GM18498 (cell line): ENCODE measurements at regions not wholly inside any gene's neighbourhood (a gene's known extent, or its start where the extent isn't known, plus 50 kb on each side); places are given as distances from the start of the nearest gene placed in this dataset.
"Not testable (repeated sequence)": the region's sequence is repeated elsewhere in the genome, so short reads cannot be mapped to it uniquely, and the experiment has no call there.

Source experiments
- ATAC-seq: cut with Tn5 transposase; IDR thresholded peaks from one replicate; pipeline ENCODE4 v1.9.1; 2021; ENCODE audit warnings: mild to moderate bottlenecking, moderate library complexity; ENCODE audit not compliant: unreplicated experiment

DNA sequence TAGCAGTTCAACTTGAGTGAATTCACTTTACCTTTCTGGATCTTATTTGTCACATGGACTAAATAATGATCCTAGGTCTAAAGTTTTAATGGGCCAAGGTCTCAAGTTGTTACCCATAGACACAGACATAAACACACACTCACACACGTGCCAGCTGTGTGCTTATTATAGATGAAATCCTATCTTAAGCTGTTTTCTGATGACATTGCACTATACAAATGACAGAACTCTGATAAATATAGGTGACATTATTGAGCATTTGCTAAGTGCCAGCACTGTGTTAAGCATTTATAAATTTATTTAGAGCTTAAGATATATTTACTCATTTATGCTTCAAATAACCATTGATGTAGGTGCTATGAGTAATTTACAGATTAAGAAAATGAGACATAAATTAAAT lies 474.4 kb upstream of the NR5A2 start:
- no peak for ATAC-seq

DNA sequence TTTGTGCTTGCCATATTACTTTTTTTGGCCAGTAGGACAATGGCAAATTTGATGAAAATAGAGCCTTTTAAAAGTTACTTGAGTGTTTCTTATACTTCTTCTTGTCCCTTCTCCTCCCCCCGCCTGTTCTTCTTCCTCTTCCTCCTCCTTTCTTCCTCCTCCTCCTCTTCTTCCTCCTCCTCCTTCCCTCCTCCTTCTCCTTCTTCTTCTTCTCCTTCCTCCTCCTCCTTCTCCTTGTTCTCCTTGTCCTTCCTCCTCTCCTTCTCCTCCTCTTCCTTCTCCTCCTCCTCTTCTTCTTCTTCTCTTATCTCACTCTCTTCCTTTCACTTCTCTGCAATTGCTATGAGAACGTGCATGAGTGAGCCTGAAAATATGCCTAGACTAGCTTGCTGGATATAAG lies 466.2 kb upstream of the NR5A2 start:
- no peak for ATAC-seq

DNA sequence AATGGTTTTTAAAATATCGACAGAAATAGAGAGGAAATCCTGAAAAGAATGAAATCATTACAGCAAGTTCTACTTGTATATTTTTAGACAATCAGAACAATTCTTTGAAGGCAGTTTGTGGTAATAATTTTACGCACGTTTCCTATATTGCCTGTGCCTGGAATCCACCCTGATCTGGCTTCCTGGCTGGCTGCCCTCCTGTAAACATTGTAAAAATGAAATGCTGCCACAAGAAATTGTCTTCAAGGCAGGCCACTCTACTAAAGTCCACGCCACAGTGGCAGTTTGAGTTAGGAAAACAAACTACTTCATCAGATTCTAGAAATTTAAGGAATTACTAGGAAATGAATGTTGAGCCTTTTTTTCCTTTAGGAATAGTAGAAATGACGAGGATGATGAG lies 454.5 kb upstream of the NR5A2 start:
- ATAC-seq = no peak

DNA sequence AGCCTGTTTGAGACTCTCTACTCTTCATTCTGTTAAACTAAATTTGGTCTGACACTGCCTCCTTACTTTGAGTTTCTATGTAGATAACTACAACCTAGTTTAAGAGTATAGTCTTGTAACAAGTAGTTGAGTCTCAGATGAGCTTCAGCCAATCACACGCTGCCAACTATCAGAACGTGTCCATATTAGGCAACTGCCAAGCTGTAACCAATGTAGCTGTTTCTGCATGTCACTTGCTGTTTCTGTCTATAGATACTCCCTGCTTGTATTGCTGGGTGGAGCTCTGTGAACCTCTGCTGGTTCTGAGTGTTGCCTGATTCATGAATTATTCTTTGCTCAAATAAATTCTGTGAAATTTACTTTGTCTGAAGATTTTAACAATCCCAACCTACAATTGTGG lies 452.6 kb upstream of the NR5A2 start:
- ATAC-seq = no peak

DNA sequence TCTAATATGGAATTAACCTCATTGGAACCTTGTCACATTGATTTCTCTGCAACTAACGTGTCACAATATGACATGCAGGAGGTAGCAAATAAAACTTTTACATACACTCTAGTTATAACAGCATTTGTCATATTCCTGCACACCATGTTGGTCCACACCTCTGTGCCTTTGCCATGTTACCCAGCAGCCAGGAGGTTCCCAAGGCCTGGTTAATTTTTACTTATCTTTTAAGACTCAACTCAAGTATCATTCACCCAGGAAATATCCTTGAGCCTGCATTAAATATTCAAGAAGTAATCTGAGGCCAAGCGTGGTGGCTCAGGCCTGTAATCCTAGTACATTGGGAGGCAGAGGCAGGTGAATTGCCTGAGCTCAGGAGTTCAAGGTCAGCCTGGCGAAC lies 447.2 kb upstream of the NR5A2 start:
- no peak for ATAC-seq

DNA sequence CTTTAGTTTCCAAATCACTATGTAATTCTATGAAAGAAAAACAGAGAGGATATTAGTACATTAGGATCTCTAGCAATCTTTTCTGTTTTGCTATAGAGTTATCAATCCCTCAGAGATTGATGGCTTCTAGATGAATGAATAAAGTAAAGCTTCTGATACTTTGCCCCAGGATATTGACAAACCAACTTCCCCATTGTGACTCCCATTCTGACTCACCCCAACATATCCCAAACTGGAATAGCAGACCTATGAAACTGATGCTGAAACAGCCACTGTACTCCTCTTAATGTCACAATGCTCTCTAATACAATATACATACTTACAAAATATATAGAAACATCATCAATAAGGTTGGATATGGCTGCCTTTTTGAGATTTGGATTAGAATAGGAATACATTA lies 442.1 kb upstream of the NR5A2 start:
- no peak for ATAC-seq

DNA sequence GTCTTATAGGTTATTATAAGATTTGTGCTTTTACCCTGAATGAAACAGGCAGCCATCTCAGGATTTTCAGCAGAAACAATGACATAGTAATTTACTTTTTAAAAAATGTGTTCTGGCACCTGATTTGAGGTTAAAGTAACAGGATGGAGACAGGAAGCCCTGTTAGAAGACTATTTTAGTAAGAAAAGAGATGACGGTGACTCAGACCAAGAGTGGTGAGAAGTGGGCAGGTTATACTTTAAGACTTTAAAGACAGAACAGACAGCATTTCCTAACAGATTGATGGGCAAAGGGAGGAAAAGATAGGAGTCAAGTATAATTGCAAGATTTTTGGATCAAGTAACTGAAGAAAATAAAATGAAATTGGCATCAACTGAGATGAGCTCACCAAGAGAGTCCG lies 436.8 kb upstream of the NR5A2 start:
- ATAC-seq = peak; percentile 77

DNA sequence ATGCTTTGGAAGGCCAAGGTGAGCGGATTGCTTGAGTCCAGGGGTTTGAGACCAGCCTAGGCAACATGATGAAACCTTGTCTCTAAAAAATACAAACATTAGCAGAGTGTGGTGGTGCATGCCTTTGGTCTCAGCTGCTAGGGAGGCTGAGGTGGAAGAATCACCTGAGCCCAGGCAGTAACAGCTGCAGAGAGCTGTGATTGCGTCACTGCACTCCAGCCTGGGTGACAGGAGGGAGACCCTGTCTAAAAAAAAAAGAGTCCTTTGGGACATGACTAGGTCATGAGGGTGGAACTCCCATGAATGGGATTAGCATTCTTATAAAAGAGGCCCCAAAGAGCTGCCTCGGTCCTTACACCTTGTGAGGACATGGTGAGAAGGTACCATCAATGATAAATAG lies 436.0 kb upstream of the NR5A2 start:
- ATAC-seq = no peak

DNA sequence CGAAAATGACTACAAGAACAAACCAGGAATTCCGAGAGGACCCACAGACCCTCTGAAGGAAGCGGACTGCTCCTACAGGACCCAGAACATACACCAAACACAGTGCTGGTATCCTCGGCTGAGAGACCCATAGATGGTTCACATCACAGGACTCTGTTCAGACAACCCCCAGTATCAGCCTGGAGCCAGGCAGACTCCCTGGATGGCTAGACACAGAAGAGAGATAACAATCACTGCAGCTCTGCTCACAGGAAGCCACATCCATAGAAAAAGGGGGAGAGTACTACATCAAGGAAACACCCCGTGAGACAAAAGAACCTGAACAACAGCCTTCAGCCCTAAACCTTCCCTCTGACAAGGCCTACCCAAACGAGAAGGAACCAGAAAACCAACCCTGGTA lies 434.0 kb upstream of the NR5A2 start:
- ATAC-seq = no peak

DNA sequence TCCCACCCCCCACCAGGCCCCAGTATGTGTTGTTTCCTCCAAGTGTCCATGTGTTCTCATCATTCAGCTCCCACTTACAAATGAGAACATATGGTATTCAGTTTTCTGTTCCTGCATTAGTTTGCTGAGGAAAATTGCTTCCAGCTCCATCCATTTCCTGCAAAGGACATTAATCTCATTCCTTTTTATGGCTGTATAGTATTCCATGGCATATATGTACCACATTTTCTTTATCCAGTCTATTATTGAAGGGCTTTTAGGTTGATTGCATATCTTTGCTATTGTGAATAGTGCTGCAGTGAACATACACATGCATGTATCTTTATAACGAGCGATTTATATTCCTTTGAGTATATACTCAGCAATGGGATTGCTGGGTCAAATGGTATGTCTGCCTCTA lies 431.1 kb upstream of the NR5A2 start:
- ATAC-seq = not testable (repeated sequence)

GRCh38 chr1:199597152-199597551 lies 430.4 kb upstream of the NR5A2 start:
- no peak for ATAC-seq

DNA sequence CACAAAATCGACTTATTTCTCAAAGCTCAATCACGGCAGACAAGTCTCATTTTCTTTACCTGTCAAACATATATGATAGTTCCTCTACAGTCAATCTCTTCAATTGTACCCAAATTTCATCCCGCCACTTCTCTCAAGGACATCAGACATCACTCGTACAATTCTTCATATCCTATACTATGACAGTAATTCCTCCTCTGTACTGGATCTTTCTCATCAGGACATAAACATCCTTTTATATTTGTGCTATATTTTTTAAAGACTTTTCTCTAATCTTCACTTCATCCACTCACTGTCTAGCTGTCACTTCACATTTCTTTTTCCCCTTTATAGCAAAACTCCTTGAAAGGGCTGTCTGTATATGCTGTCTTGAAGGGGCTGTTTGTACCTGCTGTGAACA lies 419.1 kb upstream of the NR5A2 start:
- no peak for ATAC-seq

DNA sequence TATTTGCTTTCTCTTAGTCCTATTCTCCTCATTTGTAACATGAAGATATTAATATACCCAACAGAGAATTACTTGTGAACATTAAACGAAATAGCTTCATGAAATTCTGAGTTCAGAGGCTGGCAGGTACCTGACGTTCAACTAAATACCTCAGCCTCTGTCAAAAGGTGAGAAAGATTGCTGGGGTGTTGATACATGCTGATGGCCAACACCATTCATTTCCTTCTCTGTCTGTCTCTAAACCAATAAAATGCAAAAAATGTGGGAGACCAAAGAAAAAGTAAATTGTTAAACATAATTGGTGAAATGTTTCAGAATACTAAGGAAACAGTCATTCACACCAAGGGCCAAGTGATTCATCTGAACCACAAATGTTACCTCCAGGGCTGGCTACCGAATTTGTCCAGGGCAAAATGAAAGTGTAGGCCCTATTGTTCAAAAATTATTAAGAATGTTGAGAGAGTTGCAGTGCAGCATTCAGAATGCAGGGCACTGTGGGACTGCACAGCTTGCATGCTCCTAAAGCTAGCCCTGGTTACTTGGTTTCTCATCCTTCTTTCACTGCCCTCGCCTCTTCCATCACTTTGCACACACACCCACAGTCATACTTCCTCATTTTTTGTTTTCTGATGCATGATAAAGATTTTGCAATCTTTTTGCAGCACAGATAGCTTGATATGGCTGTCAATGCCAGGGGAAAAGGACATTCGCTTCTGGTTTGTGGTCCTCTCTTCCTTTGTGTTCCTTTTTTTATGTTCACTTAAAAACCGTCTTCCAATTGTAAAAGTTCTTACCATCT lies 414.3 kb upstream of the NR5A2 start:
- ATAC-seq = no peak

DNA sequence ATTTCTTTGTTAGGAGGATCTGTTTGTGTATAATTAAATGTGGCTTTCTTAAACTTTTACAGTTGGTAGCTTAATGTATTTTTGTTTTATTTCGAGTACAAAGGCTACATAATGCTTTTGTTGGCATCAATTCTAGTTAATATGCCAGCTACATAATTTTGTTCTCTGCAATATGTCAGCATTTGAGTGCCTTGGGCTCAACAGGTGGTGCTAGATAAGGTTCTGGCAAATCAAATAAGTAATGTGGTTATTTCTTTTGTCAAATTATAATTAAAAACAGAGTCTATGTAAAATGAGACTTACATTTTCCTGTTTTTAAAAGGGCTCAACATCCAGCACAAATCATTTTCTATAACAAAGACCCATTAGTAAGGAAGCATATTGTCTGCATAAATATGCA lies 410.6 kb upstream of the NR5A2 start:
- ATAC-seq = no peak

GRCh38 chr1:199619223-199619622 lies 408.3 kb upstream of the NR5A2 start:
- no peak for ATAC-seq

- not testable (repeated sequence) for ATAC-seq
Observed at GRCh38 chr1:199626228-199626627, 401.3 kb upstream of the NR5A2 start.

GRCh38 chr1:199629624-199630023 lies 397.9 kb upstream of the NR5A2 start:
- no peak for ATAC-seq

GRCh38 chr1:199639453-199639852 lies 388.1 kb upstream of the NR5A2 start:
- no peak for ATAC-seq

DNA sequence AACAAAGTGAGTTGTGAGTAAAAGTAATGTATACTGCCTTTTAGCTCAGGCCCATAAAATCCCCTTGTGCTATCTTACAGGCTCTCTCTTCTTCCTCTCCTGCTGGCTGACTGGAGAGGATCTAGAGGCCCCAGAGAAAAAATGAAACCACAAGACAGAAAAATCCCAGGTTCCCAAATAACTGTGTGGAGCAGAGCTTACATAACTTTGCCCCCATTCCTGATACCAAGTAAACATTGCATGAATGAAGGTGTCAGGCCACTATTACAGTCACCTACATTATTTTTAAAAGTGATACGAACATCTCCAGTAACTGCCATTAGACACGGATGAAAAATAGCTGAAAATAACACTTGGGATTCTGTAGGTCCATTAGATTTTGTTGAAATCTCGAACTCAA lies 386.0 kb upstream of the NR5A2 start:
- ATAC-seq = no peak

GRCh38 chr1:199644912-199645311 lies 382.6 kb upstream of the NR5A2 start:
- no peak for ATAC-seq

DNA sequence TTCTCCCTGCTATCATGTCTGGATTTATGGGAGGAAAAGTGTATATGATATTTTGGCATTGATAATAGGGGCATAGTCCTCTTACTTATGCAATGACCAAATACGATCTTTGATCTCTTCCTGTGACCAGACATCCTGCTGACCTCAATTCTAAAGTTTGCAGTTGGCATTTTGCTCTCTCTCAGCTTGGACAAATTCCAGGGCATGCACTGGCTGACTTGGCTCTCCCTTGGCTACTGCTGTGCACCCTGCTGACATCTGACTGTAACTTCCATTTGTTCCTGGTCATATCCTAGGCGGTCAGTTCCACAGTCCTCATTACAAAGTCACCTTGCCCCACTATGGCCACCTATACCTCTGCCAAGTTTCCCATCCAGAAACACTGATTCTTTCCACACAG lies 380.7 kb upstream of the NR5A2 start:
- no peak for ATAC-seq

- ATAC-seq = no peak
Observed at GRCh38 chr1:199657449-199657848, 370.1 kb upstream of the NR5A2 start.

DNA sequence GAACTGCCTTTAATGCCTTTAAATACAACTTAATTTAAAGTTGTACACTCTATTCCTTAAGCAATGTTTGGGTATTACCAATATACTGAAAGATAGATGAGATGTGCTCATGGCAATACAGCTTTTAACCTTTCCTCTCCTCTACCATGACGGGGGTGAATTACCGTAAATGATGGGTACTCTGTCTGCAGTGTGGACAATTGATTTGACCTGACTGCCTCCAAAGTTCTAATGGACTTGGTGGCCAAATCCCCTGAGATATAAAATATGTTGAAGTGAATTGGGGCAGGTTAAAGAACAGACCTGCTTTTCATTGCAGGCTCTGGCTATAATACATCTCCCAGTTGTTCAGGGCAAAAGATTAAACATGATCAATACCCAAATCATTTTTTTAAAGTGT lies 367.4 kb upstream of the NR5A2 start:
- no peak for ATAC-seq
